RWPE2 (cell line): ENCODE measurements at regions not wholly inside any gene's neighbourhood (a gene's known extent, or its start where the extent isn't known, plus 50 kb on each side); places are given as distances from the start of the nearest gene placed in this dataset.

ENCODE experiments used
- ATAC-seq: fragments of 200-7000 bp; cut with Tn5 transposase; 3 replicates; pipeline ENCODE4 v1.9.1; 2021; ENCODE audit warnings: low read depth
- DNase-seq: peaks from one replicate; pipeline ENCODE4 v3.0.0-alpha.2; 2020; ENCODE audit warnings: low spot score
- H3K27ac ChIP-seq: fragments of 450-650 bp; 2 replicates; pipeline ENCODE4 v1.5.1; 2017; ENCODE audit warnings: mild to moderate bottlenecking; ENCODE audit not compliant: poor library complexity, severe bottlenecking
- H3K27me3 ChIP-seq: fragments of 250-450 bp; sonication (Bioruptor Pico); 2 replicates; pipeline ENCODE4 v1.5.1; 2021; ENCODE audit warnings: mild to moderate bottlenecking, moderate library complexity; ENCODE audit not compliant: insufficient read depth, poor library complexity, severe bottlenecking
- H3K36me3 ChIP-seq: fragments of 250-450 bp; sonication (Bioruptor Pico); 2 replicates; pipeline ENCODE4 v1.5.1; 2020; ENCODE audit warnings: low read depth, mild to moderate bottlenecking, moderate library complexity
- H3K4me1 ChIP-seq: fragments of 250-450 bp; sonication (Bioruptor Pico); 2 replicates; pipeline ENCODE4 v1.5.1; 2021; ENCODE audit warnings: mild to moderate bottlenecking, moderate library complexity; ENCODE audit not compliant: insufficient read depth, poor library complexity, severe bottlenecking
- H3K4me3 ChIP-seq: fragments of 250-450 bp; sonication (Bioruptor Pico); 2 replicates; pipeline ENCODE4 v1.5.1; 2021; ENCODE audit warnings: mild to moderate bottlenecking, moderate library complexity; ENCODE audit not compliant: severe bottlenecking
- H3K9me3 ChIP-seq: fragments of 250-450 bp; sonication (Bioruptor Pico); 2 replicates; pipeline ENCODE4 v1.5.1; 2021; ENCODE audit warnings: mild to moderate bottlenecking, moderate library complexity; ENCODE audit not compliant: severe bottlenecking
- CTCF ChIP-seq: fragments of 450-650 bp; IDR thresholded peaks from one replicate; pipeline ENCODE4 v1.5.1; 2017; ENCODE audit warnings: mild to moderate bottlenecking, moderate library complexity; ENCODE audit not compliant: poor library complexity, severe bottlenecking

- no peaks in the 10 kb centered on the region for H3K27me3 ChIP-seq
- peak overlapping the region; percentile 45 for H3K27ac ChIP-seq
- ATAC-seq (peak; percentile 85), DNase-seq (no peak)
- H3K4me1 ChIP-seq: peaks cover 27% of the 10 kb centered on the region
- H3K9me3 ChIP-seq: no peaks in the 10 kb centered on the region
- no peak for TF ChIP-seq CTCF
- H3K36me3 ChIP-seq: 0 out of 2 replicates have a peak, but pooled peaks cover 2% of the 10 kb centered on the region
- H3K4me3 ChIP-seq: no peak overlapping the region
Observed at GRCh38 chr4:59608466-59608865, 1591.7 kb upstream of the ADGRL3 start.

GRCh38 chr4:59612235-59612634, 1587.9 kb upstream of the ADGRL3 start:
- Histone ChIP-seq H3K4me3 (no peak overlapping the region), H3K36me3 (0 out of 2 replicates have a peak, but pooled peaks cover 2% of the 10 kb centered on the region), H3K4me1 (peaks cover 27% of the 10 kb centered on the region), H3K27ac (peak overlapping the region; percentile 49), H3K27me3 (no peaks in the 10 kb centered on the region), H3K9me3 (no peaks in the 10 kb centered on the region)
- DNase-seq (no peak), ATAC-seq (peak; percentile 95)
- TF ChIP-seq CTCF: no peak

DNA sequence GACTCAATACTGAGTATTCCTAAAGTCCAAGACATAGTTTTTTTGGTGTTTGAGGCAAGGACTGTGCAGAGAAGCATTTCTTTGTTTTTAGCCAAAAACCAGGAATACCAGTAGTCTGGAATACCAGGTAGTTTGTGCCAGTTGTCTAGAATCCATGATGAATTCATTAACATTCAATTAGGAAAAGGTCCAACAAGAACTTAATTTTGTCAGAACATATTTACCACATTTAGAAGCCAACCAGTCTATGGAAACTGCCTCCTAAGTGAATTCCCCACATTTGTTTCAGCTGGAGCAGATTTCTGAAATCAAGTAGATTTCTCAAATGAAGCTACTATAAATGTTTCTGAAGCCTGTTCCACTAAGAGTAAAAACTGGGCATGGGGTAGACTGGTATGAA, 1584.8 kb upstream of the ADGRL3 start:
- Histone ChIP-seq H3K4me3 (no peak overlapping the region), H3K27me3 (no peaks in the 10 kb centered on the region), H3K9me3 (no peaks in the 10 kb centered on the region), H3K36me3 (0 out of 2 replicates have a peak, but pooled peaks cover 2% of the 10 kb centered on the region), H3K4me1 (peaks cover 16% of the 10 kb centered on the region), H3K27ac (no peak overlapping the region)
- no peak for ATAC-seq
- no peak for TF ChIP-seq CTCF
- no peak for DNase-seq

DNA sequence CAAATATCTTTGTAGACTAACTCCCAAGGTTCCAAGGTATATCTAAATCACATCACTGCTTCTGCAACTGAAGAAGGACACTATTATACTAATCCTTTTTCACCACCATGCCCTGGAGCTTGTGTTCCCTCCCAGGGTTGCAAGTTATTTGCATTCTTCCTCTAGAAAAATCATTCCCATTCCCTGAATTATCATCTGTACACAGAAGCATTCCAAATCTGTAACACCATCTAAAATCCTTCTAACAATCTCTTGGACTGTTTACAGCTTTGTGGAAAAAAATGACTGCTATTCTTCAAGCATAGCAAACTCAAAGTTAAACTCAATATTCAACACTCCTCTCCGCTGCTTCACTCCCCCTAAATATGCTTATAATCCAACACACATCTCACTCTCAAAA, 1570.8 kb upstream of the ADGRL3 start:
- ATAC-seq: no peak

More for the DNA sequence above, 1570.8 kb upstream of the ADGRL3 start:
- no peaks in the 10 kb centered on the region for H3K4me1 ChIP-seq
- H3K4me3 ChIP-seq: no peak overlapping the region
- no peak for DNase-seq
- H3K27me3 ChIP-seq: no peaks in the 10 kb centered on the region
- no peak for TF ChIP-seq CTCF
- H3K27ac ChIP-seq: no peak overlapping the region
- no peaks in the 10 kb centered on the region for H3K9me3 ChIP-seq
- no peaks in the 10 kb centered on the region for H3K36me3 ChIP-seq
